HEK293 (cell line): ENCODE measurements at regions not wholly inside any gene's neighbourhood (a gene's known extent, or its start where the extent isn't known, plus 50 kb on each side); places are given as distances from the start of the nearest gene placed in this dataset.

Experiments
- CTCF ChIA-PET: fragments of 350-600 bp; formaldehyde crosslinking; extraction: SDS; loops from one replicate; lab custom pipeline; 2021; ENCODE audit warnings: antibody characterized with exemption; lab: Yijun Ruan, JAX
- POLR2A ChIA-PET: fragments of 300-600 bp; formaldehyde crosslinking; extraction: SDS; loops from one replicate; lab custom pipeline; 2020; ENCODE audit warnings: antibody characterized with exemption, inconsistent platforms; lab: Yijun Ruan, JAX
- H3K27ac ChIP-seq: fragments of 200-500 bp; sonication (Bioruptor generic); 2 replicates; pipeline ENCODE4 v1.5.1; 2014; ENCODE audit warnings: low read depth, low read length, control low read depth, inconsistent platforms; ENCODE audit errors: extremely low read depth
- H3K36me3 ChIP-seq, 2 experiments: fragments of 200-500 bp in 1 of 2; sonication (Bioruptor generic) in 1 of 2; 1 replicate in 1 of 2; 2 replicates in 1 of 2; pipeline ENCODE4 v1.5.1; 2014 to 2017; ENCODE audit warnings: inconsistent platforms in 2 of 2, low read length in 2 of 2; ENCODE audit not compliant: control insufficient read depth in 2 of 2, insufficient read depth in 1 of 2
- H3K4me1 ChIP-seq: fragments of 200-500 bp; sonication (Bioruptor generic); 2 replicates; pipeline ENCODE4 v1.5.1; 2014; ENCODE audit warnings: mild to moderate bottlenecking, low read length, inconsistent platforms; ENCODE audit not compliant: control insufficient read depth, insufficient read depth
- H3K4me3 ChIP-seq: 2 replicates; pipeline ENCODE4 v1.5.1; 2011; ENCODE audit warnings: low read depth, mild to moderate bottlenecking, control low read depth, low read length, moderate library complexity
- H3K9me3 ChIP-seq: fragments of 200-500 bp; sonication (Bioruptor generic); 2 replicates; pipeline ENCODE4 v1.5.1; 2014; ENCODE audit warnings: low read depth, low read length, inconsistent platforms; ENCODE audit not compliant: control insufficient read depth, insufficient read depth
- AEBP2 ChIP-seq: fragments of 450-650 bp; formaldehyde crosslinking; IDR thresholded peaks from 2 replicates; pipeline ENCODE4 v1.5.1; 2016; ENCODE audit warnings: missing biosample characterization, missing genetic modification characterization, borderline replicate concordance
- FEZF1 ChIP-seq: fragments of 450-650 bp; formaldehyde crosslinking; IDR thresholded peaks from 2 replicates; pipeline ENCODE4 v1.5.1; 2016; ENCODE audit warnings: missing biosample characterization, missing genetic modification characterization
- HIC1 ChIP-seq: fragments of 450-650 bp; formaldehyde crosslinking; IDR thresholded peaks from 2 replicates; pipeline ENCODE4 v1.5.1; 2016; ENCODE audit warnings: missing biosample characterization, missing genetic modification characterization
- KLF8 ChIP-seq: fragments of 450-650 bp; formaldehyde crosslinking; IDR thresholded peaks from 2 replicates; pipeline ENCODE4 v1.5.1; 2016; ENCODE audit warnings: missing biosample characterization, missing genetic modification characterization
- SALL2 ChIP-seq: fragments of 450-650 bp; formaldehyde crosslinking; IDR thresholded peaks from 2 replicates; pipeline ENCODE4 v1.5.0; 2017; ENCODE audit warnings: missing biosample characterization, mild to moderate bottlenecking, missing genetic modification characterization, borderline replicate concordance
- SP7 ChIP-seq: fragments of 450-650 bp; formaldehyde crosslinking; IDR thresholded peaks from 2 replicates; pipeline ENCODE4 v1.5.1; 2016; ENCODE audit warnings: missing biosample characterization, missing genetic modification characterization
- TSHZ1 ChIP-seq: fragments of 450-650 bp; formaldehyde crosslinking; IDR thresholded peaks from 2 replicates; pipeline ENCODE4 v1.5.1; 2016; ENCODE audit warnings: missing biosample characterization, missing genetic modification characterization, borderline replicate concordance
- YY1 ChIP-seq: fragments of 450-650 bp; formaldehyde crosslinking; IDR thresholded peaks from 2 replicates; pipeline ENCODE4 v1.5.1; 2018; ENCODE audit warnings: missing biosample characterization, missing genetic modification characterization
- YY2 ChIP-seq: fragments of 450-650 bp; formaldehyde crosslinking; IDR thresholded peaks from 2 replicates; pipeline ENCODE4 v1.5.1; 2016; ENCODE audit warnings: missing biosample characterization, missing genetic modification characterization
- ZBTB20 ChIP-seq: fragments of 450-650 bp; formaldehyde crosslinking; IDR thresholded peaks from 2 replicates; pipeline ENCODE4 v1.5.1; 2016; ENCODE audit warnings: missing biosample characterization, missing genetic modification characterization
- ZNF148 ChIP-seq: fragments of 450-650 bp; formaldehyde crosslinking; IDR thresholded peaks from 2 replicates; pipeline ENCODE4 v1.5.0; 2017; ENCODE audit warnings: missing biosample characterization, missing genetic modification characterization, borderline replicate concordance
- ZNF169 ChIP-seq: fragments of 450-650 bp; formaldehyde crosslinking; IDR thresholded peaks from 2 replicates; pipeline ENCODE4 v1.5.1; 2016; ENCODE audit warnings: missing biosample characterization, missing genetic modification characterization
- ZNF184 ChIP-seq: fragments of 450-650 bp; IDR thresholded peaks from 2 replicates; pipeline ENCODE4 v1.5.1; 2018; ENCODE audit warnings: missing biosample characterization, mild to moderate bottlenecking, missing genetic modification characterization
- ZNF19 ChIP-seq: fragments of 450-650 bp; formaldehyde crosslinking; IDR thresholded peaks from 2 replicates; pipeline ENCODE4; 2016; ENCODE audit warnings: missing biosample characterization, missing genetic modification characterization, low read depth
- ZNF202 ChIP-seq: fragments of 450-650 bp; formaldehyde crosslinking; IDR thresholded peaks from 2 replicates; pipeline ENCODE4 v1.5.1; 2016; ENCODE audit warnings: missing biosample characterization, missing genetic modification characterization, borderline replicate concordance
- ZNF214 ChIP-seq: fragments of 450-650 bp; formaldehyde crosslinking; IDR thresholded peaks from 2 replicates; pipeline ENCODE4 v1.5.1; 2017; ENCODE audit warnings: missing biosample characterization, mild to moderate bottlenecking, missing genetic modification characterization, borderline replicate concordance
- ZNF302 ChIP-seq: fragments of 450-650 bp; formaldehyde crosslinking; IDR thresholded peaks from 2 replicates; pipeline ENCODE4 v1.5.1; 2016; ENCODE audit warnings: missing biosample characterization, missing genetic modification characterization, low read depth
- ZNF324 ChIP-seq: fragments of 450-650 bp; formaldehyde crosslinking; IDR thresholded peaks from 2 replicates; pipeline ENCODE4 v1.5.1; 2016; ENCODE audit warnings: missing biosample characterization, missing genetic modification characterization
- ZNF350 ChIP-seq: fragments of 450-650 bp; formaldehyde crosslinking; IDR thresholded peaks from 2 replicates; pipeline ENCODE4 v1.5.0; 2017; ENCODE audit warnings: missing biosample characterization, mild to moderate bottlenecking, missing genetic modification characterization
- ZNF394 ChIP-seq: fragments of 450-650 bp; formaldehyde crosslinking; IDR thresholded peaks from 2 replicates; pipeline ENCODE4 v1.5.1; 2016; ENCODE audit warnings: missing biosample characterization, missing genetic modification characterization, mild to moderate bottlenecking, moderate library complexity, borderline replicate concordance
- ZNF48 ChIP-seq: fragments of 450-650 bp; formaldehyde crosslinking; IDR thresholded peaks from 2 replicates; pipeline ENCODE4 v1.5.1; 2016; ENCODE audit warnings: missing biosample characterization, missing genetic modification characterization
- ZNF571 ChIP-seq: fragments of 450-650 bp; formaldehyde crosslinking; IDR thresholded peaks from 2 replicates; pipeline ENCODE4 v1.5.0; 2017; ENCODE audit warnings: missing biosample characterization, missing genetic modification characterization
- ZNF596 ChIP-seq: fragments of 450-650 bp; IDR thresholded peaks from 2 replicates; pipeline ENCODE4 v1.5.0; 2018; ENCODE audit warnings: missing biosample characterization, mild to moderate bottlenecking, missing genetic modification characterization, moderate library complexity
- ZNF621 ChIP-seq: fragments of 450-650 bp; formaldehyde crosslinking; IDR thresholded peaks from 2 replicates; pipeline ENCODE4 v1.5.1; 2017; ENCODE audit warnings: missing biosample characterization, missing genetic modification characterization
- ZSCAN16 ChIP-seq: fragments of 450-650 bp; formaldehyde crosslinking; IDR thresholded peaks from 2 replicates; pipeline ENCODE4 v1.5.1; 2016; ENCODE audit warnings: missing biosample characterization, missing genetic modification characterization
- ZSCAN30 ChIP-seq: fragments of 450-650 bp; IDR thresholded peaks from 2 replicates; pipeline ENCODE4 v1.5.1; 2018; ENCODE audit warnings: missing biosample characterization, mild to moderate bottlenecking, missing genetic modification characterization, moderate library complexity
- ZXDB ChIP-seq: fragments of 450-650 bp; formaldehyde crosslinking; IDR thresholded peaks from 2 replicates; pipeline ENCODE4 v1.5.1; 2016; ENCODE audit warnings: missing biosample characterization, missing genetic modification characterization

- Histone ChIP-seq H3K9me3 (no peaks in the 10 kb centered on the region), H3K4me3 (no peak overlapping the region), H3K36me3 (no peaks in the 10 kb centered on the region), H3K27ac (no peak overlapping the region), H3K4me1 (no peaks in the 10 kb centered on the region)
- TF ChIP-seq ZNF350 (tag by site-specific recombination) (no peak), ZNF48 (tag by site-specific recombination) (no peak), ZNF19 (tag by site-specific recombination) (no peak), ZSCAN16 (tag by site-specific recombination) (no peak), ZNF169 (tag by site-specific recombination) (no peak), ZNF596 (tag by site-specific recombination) (no peak), ZNF214 (tag by site-specific recombination) (no peak), YY1 (tag by site-specific recombination) (no peak), FEZF1 (no peak), TSHZ1 (tag by site-specific recombination) (no peak), ZNF202 (no peak), ZNF302 (tag by site-specific recombination) (no peak), ZNF324 (no peak)
- ChIA-PET POLR2A (no interaction called here), CTCF (interaction anchor here (0.5 kb wide), 1 partner anchor 187 kb away, joined by 4 read pairs; no protein-coding TSS in a partner anchor)
Measured at GRCh38 chr1:83011265-83011664, 987.7 kb downstream of the TTLL7 start.

GRCh38 chr1:83006271-83006670 is 992.7 kb downstream of the TTLL7 start:
- no peak for TF ChIP-seq ZNF394 (tag by site-specific recombination)
- TF ChIP-seq ZNF184 (tag by site-specific recombination) = no peak
- no peak for TF ChIP-seq ZSCAN30 (tag by site-specific recombination)
- TF ChIP-seq YY2 (tag by site-specific recombination) = no peak
- TF ChIP-seq ZNF571 (tag by site-specific recombination) = no peak
- TF ChIP-seq ZNF596 (tag by site-specific recombination) = no peak
- TF ChIP-seq ZXDB (tag by site-specific recombination) = no peak
- TF ChIP-seq ZNF148 = no peak
- no peak for TF ChIP-seq SP7
- no peak for TF ChIP-seq KLF8 (tag by site-specific recombination)
- TF ChIP-seq HIC1 (tag by site-specific recombination) = no peak
- TF ChIP-seq ZBTB20 = no peak
- TF ChIP-seq AEBP2 (tag by site-specific recombination) = no peak
- TF ChIP-seq SALL2 (tag by site-specific recombination) = no peak
- no peak for TF ChIP-seq ZNF621 (tag by site-specific recombination)
- TF ChIP-seq, all 188 proteins: peak for 0
- H3K4me3 ChIP-seq = no peak overlapping the region
- no peaks in the 10 kb centered on the region for H3K4me1 ChIP-seq
- H3K9me3 ChIP-seq = no peaks in the 10 kb centered on the region
- ChIA-PET POLR2A (no interaction called here), CTCF (no interaction called here)
- H3K36me3 ChIP-seq = no peaks in the 10 kb centered on the region
- H3K27ac ChIP-seq = no peak overlapping the region
